ENCODE measurements at regions not wholly inside any gene's neighbourhood (a gene's known extent, or its start where the extent isn't known, plus 50 kb on each side); places are given as distances from the start of the nearest gene placed in this dataset.

DNA sequence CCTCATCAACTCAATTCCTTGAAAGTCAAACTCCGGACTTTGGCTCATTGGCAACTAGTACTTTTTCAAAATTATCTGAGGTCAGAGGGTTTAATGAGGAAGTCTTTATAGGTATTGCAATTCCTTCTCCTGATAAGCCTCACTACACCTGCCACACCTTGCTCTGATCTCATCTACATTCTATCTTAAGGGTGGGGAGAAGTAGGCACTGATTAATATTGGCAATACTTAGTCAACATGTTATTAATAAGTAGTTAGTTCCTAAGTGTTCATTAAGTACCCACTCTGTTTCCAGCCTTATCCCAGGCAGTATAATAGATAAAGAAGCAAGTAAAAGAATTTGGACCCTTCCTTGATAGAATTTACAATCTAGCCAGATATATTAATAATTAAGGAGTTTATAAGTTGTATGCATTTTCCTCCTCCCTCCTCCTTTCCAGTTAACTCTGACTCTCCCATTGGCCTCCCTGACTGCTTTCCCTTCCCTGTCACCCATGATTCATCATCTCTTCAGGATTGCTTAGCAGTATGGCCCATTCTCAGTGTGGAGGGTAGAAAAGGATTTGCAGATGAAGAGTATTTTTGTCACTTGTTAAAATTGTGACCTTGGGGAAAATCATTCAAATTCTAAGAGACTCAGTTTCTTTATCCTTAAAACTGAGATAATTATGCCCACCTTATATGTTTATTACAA is 231.0 kb upstream of the ATP2B1 start:
- no peaks in the 10 kb centered on the region for H4K20me1 ChIP-seq (replicated peaks; ENCODE audit: control insufficient read depth, extremely low read depth, insufficient read depth, low read length)
- H2AFZ ChIP-seq (ENCODE audit: low read depth, low read length): no peak overlapping the region
- H3K9ac ChIP-seq (replicated peaks; ENCODE audit: extremely low read depth, insufficient read depth, low read length): no peak overlapping the region
- intact Hi-C loops (cut with micrococcal nuclease) (no loop called here), dilution Hi-C loops (cut with MboI; ENCODE audit: extremely low pct_ligation_motif_present, low sequenced_read_pairs) (no loop called here)
- ChIA-PET CTCF (no interaction called here), POLR2A (no interaction called here)
- H3K9me3 ChIP-seq (replicated peaks; ENCODE audit: control insufficient read depth, insufficient read depth, low read length): no peaks in the 10 kb centered on the region
- BruUV-seq (replicated peaks): no TSS peak
- no peak overlapping the region for H3K4me3 ChIP-seq (replicated peaks in 1 of 3; ENCODE audit: insufficient read depth in 1 of 3, low read depth in 1 of 3, low read length in 3 of 3)
- DNase-seq (ENCODE audit: low read depth, low spot score) (no peak), FAIRE-seq (no peak)
- no peak overlapping the region for H3K27ac ChIP-seq (ENCODE audit: insufficient read depth, low read depth, low read length)
- TF ChIP-seq FOS (IDR thresholded peaks at IDR 0.05; ENCODE audit: borderline replicate concordance, insufficient read depth, low read length) (no peak), POLR2A (IDR thresholded peaks at IDR 0.05; ENCODE audit: low read depth, low read length) (no peak), EZH2 (IDR thresholded peaks at IDR 0.05; ENCODE audit: borderline replicate concordance, low read depth, low read length, severe bottlenecking) (no peak), POLR2AphosphoS5 (IDR thresholded peaks at IDR 0.05; ENCODE audit: insufficient read depth, low read depth, low read length) (no peak), MYC (IDR thresholded peaks at IDR 0.05; ENCODE audit: low read depth, low read length) (no peak), JUN (IDR thresholded peaks at IDR 0.05; ENCODE audit: borderline replicate concordance, insufficient read depth, insufficient read length, low read depth) (no peak), GATA2 (IDR thresholded peaks at IDR 0.05; ENCODE audit: insufficient read depth, insufficient read length, low read depth, low read length) (no peak), CTCF (IDR thresholded peaks at IDR 0.05; ENCODE audit: extremely low read depth in 1 of 2, insufficient read depth in 1 of 2, low read depth in 1 of 2, low read length in 2 of 2) (no peak)
- TF ChIP-seq, protein P1, sequence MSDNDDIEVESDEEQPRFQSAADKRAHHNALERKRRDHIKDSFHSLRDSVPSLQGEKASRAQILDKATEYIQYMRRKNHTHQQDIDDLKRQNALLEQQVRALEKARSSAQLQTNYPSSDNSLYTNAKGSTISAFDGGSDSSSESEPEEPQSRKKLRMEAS (IDR thresholded peaks at IDR 0.05; ENCODE audit: insufficient read depth, insufficient read length): no peak
- no peaks in the 10 kb centered on the region for H3K36me3 ChIP-seq (ENCODE audit: control insufficient read depth in 2 of 2, extremely low read depth in 1 of 2, insufficient read depth in 2 of 2, low read length in 2 of 2)
- H3K4me1 ChIP-seq (ENCODE audit: control insufficient read depth, extremely low read depth, insufficient read depth, low read length): no peaks in the 10 kb centered on the region
- H3K9me1 ChIP-seq (replicated peaks; ENCODE audit: control insufficient read depth, extremely low read depth, insufficient read depth, low read length): no peaks in the 10 kb centered on the region
- H3K79me2 ChIP-seq (ENCODE audit: control insufficient read depth, insufficient read depth, low read length): no peaks in the 10 kb centered on the region
- no peaks in the 10 kb centered on the region for H3K27me3 ChIP-seq (ENCODE audit: control insufficient read depth in 2 of 2, insufficient read depth in 2 of 2, low read length in 2 of 2)
- no peak overlapping the region for H3K4me2 ChIP-seq (ENCODE audit: insufficient read depth, low read length)
